Ovary (tissue), 7 donors: ENCODE measurements at regions not wholly inside any gene's neighbourhood (a gene's known extent, or its start where the extent isn't known, plus 50 kb on each side); places are given as distances from the start of the nearest gene placed in this dataset.

Source experiments
- DNase-seq, 5 donors: peaks; one replicate each; pipeline ENCODE4 v3.0.0-alpha.2; 2019 to 2020
- H3K27ac ChIP-seq, 2 donors: fragments of 200-600 bp; one replicate each; pipeline versions ENCODE4 v1.5.1 to v1.8.0; 2019 to 2022
- H3K27me3 ChIP-seq: fragments of 200-600 bp; one replicate; pipeline ENCODE4 v1.8.0; 2022
- H3K36me3 ChIP-seq: fragments of 200-600 bp; sonication (generic); one replicate; pipeline ENCODE4 v1.5.1; 2019
- H3K4me1 ChIP-seq: one replicate; pipeline ENCODE4 v1.8.1; 2013; ENCODE audit warnings: mild to moderate bottlenecking, moderate library complexity; ENCODE audit not compliant: insufficient read depth
- H3K4me3 ChIP-seq: fragments of 200-600 bp; sonication (generic); one replicate; pipeline ENCODE4 v1.5.1; 2017
- H3K9me3 ChIP-seq, 2 donors: fragments of 200-600 bp in 1 of 2; sonication (generic) in 1 of 2; one replicate each; pipeline versions ENCODE4 v1.5.1 to v1.8.1; 2013 to 2019; ENCODE audit warnings: mild to moderate bottlenecking in 1 of 2, moderate library complexity in 1 of 2
- CTCF ChIP-seq, 3 donors: fragments of 450-650 bp in 2 of 3; fragments of 200-600 bp in 1 of 3; IDR thresholded peaks; one replicate each; pipeline versions ENCODE4 v1.5.1 to v1.8.0; 2016 to 2022; ENCODE audit warnings: antibody characterized with exemption in 3 of 3, mild to moderate bottlenecking in 1 of 3
- EP300 ChIP-seq: sonication (generic); formaldehyde crosslinking; IDR thresholded peaks from one replicate; pipeline ENCODE4 v1.6.1; 2017; ENCODE audit warnings: antibody characterized with exemption
- POLR2A ChIP-seq: fragments of 450-650 bp; IDR thresholded peaks from one replicate; pipeline ENCODE4 v1.6.1; 2017; ENCODE audit warnings: antibody characterized with exemption, mild to moderate bottlenecking, moderate library complexity
- WGBS, 3 donors: extraction: QIAGEN DNeasy Blood & Tissue Kit in 1 of 3; methylation state at CpG; one replicate each; pipeline versions ENCODE4 v1.1.5 to v1.1.7; 2013 to 2017; 5-methylcytosine and 5-hydroxymethylcytosine counted together
- intact Hi-C, 4 donors: fragments of 100-400 bp; cut with DNase I; formaldehyde crosslinking; loops; one replicate each; pipeline versions ENCODE4 v1.11.0 to v1.15.1; 2022 to 2023
- donor health status: DM: no; HTN: no; CAD: no; lungs with moderate emphysema.
- donor health status: DM: no; HTN: no; CAD: no.
- donor health status: Bipolar disorder and iron deficiency.
- donor health status: DM: no; HTN: no; CAD: no.
- donor health status: DM: yes; HTN: yes; CAD: no.

- Histone ChIP-seq H3K27ac (no peak overlapping the region), H3K4me1 (peaks cover 3% of the 10 kb centered on the region), H3K4me3 (no peak overlapping the region), H3K9me3 (no peaks in the 10 kb centered on the region), H3K27me3 (no peaks in the 10 kb centered on the region), H3K36me3 (no peaks in the 10 kb centered on the region)
- peak in 3 of 5 donors; percentile 12 to 55 (median 19) for DNase-seq
- intact Hi-C loops = no loop called here
- TF ChIP-seq POLR2A (no peak), EP300 (no peak), CTCF (IDR thresholded peaks at IDR 0.05) (no peak)
- 9 to 14% (median 11%) methylated on average over 11 of the region's 11 CpGs for WGBS, 3 donors
Measured at GRCh38 chr20:21020659-21021471, 85.3 kb downstream of the LINC00237 start.

- WGBS, 3 donors = 11 to 21% (median 11%) methylated on average over 42 of the region's 42 CpGs
- DNase-seq = peak in 1 of 5 donors; percentile 36
- no peak overlapping the region for H3K27ac ChIP-seq
- H3K4me3 ChIP-seq = no peak overlapping the region
- TF ChIP-seq POLR2A = no peak
- TF ChIP-seq EP300 = no peak
- no peak for TF ChIP-seq CTCF (IDR thresholded peaks at IDR 0.05)
- intact Hi-C loops = no loop called here
- peaks cover 3% of the 10 kb centered on the region for H3K4me1 ChIP-seq
- no peaks in the 10 kb centered on the region for H3K9me3 ChIP-seq
- no peaks in the 10 kb centered on the region for H3K36me3 ChIP-seq
- H3K27me3 ChIP-seq = no peaks in the 10 kb centered on the region
Measured at GRCh38 chr20:21019814-21020658, 86.1 kb downstream of the LINC00237 start.

GRCh38 chr20:21019468-21019813, 86.7 kb downstream of the LINC00237 start:
- no peak for DNase-seq
- Histone ChIP-seq H3K9me3 (no peaks in the 10 kb centered on the region), H3K27me3 (no peaks in the 10 kb centered on the region), H3K4me3 (no peak overlapping the region), H3K4me1 (peaks cover 3% of the 10 kb centered on the region), H3K27ac (no peak overlapping the region), H3K36me3 (no peaks in the 10 kb centered on the region)
- 70 to 95% (median 76%) methylated on average over 10 of the region's 10 CpGs for WGBS, 3 donors
- TF ChIP-seq POLR2A = no peak
- no peak for TF ChIP-seq EP300
- TF ChIP-seq CTCF (IDR thresholded peaks at IDR 0.05) = no peak
- intact Hi-C loops = no loop called here

- H3K4me1 ChIP-seq = peaks cover 3% of the 10 kb centered on the region
- H3K27me3 ChIP-seq = no peaks in the 10 kb centered on the region
- no peak for DNase-seq
- 83 to 90% (median 84%) methylated on average over 4 of the region's 4 CpGs for WGBS, 3 donors
- no peak overlapping the region for H3K4me3 ChIP-seq
- intact Hi-C loops = no loop called here
- H3K9me3 ChIP-seq = no peaks in the 10 kb centered on the region
- no peaks in the 10 kb centered on the region for H3K36me3 ChIP-seq
- no peak for TF ChIP-seq POLR2A
- no peak for TF ChIP-seq CTCF (IDR thresholded peaks at IDR 0.05)
- no peak for TF ChIP-seq EP300
- H3K27ac ChIP-seq = no peak overlapping the region
Measured at GRCh38 chr20:21018576-21018975, 87.6 kb downstream of the LINC00237 start.
